ENCODE measurements at regions not wholly inside any gene's neighbourhood (a gene's known extent, or its start where the extent isn't known, plus 50 kb on each side); places are given as distances from the start of the nearest gene placed in this dataset.

DNA sequence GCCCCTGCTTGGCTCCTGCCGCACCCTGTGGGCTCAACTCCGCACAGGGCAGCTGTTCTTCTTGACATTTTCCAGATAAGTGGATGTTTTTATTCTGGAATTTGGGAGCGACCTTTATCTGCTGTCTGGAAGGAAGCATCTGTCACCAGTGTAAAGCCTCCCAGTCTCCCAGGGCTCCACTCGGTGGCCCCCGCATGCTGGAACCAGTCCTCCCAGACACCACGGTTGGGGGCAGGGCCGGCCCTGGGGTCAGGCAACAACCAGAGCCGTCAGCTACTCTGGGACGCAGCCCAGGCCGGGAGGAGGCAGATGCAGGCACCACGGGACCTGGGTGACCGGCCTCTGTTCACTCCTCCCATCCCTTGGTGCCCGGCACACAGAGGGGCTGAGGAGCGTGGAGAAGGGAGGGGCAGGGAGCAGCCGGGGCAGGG is 92.8 kb upstream of the ADAMTS2 start:
- peak; percentile 78 for DNase-seq
- H3K27me3 ChIP-seq (replicated peaks in 1 of 7): peaks cover 0 to 26% (median 0%) of the 10 kb centered on the region in 7 donors
- peaks cover 0 to 6% (median 4%) of the 10 kb centered on the region in 8 donors for H3K9me3 ChIP-seq
- 50 to 90% (median 57%) methylated on average over 3 to 15 of the region's 15 CpGs for WGBS, 5 donors
- peak overlapping the region in 6 of 8 donors; percentile 26 to 75 (median 69) for H3K27ac ChIP-seq
- TF ChIP-seq CTCF (IDR thresholded peaks at IDR 0.05 in 8 of 11, conservative IDR thresholded peaks at IDR 0.05 in 3 of 11) (no peak), POLR2AphosphoS5 (IDR thresholded peaks at IDR 0.05) (peak; percentile 68 to 84 (median 78))
- intact Hi-C loops (cut with DNase I; ENCODE audit: low total_unique reads): no loop called here
- H3K36me3 ChIP-seq: no peaks in the 10 kb centered on the region
- peaks cover 0 to 13% (median 4%) of the 10 kb centered on the region in 6 donors for H3K4me1 ChIP-seq
- no peak overlapping the region for H3K4me3 ChIP-seq

GRCh38 chr5:179437341-179438001 is 92.2 kb upstream of the ADAMTS2 start:
- Histone ChIP-seq H3K9me3 (peaks cover 0 to 11% (median 9%) of the 10 kb centered on the region in 8 donors), H3K27ac (peak overlapping the region in 4 of 8 donors; percentile 36 to 67 (median 48)), H3K4me1 (peaks cover 0 to 13% (median 4%) of the 10 kb centered on the region in 6 donors), H3K36me3 (no peaks in the 10 kb centered on the region), H3K27me3 (replicated peaks in 1 of 7) (peaks cover 0 to 26% (median 0%) of the 10 kb centered on the region in 7 donors), H3K4me3 (no peak overlapping the region)
- TF ChIP-seq CTCF (IDR thresholded peaks at IDR 0.05 in 8 of 11, conservative IDR thresholded peaks at IDR 0.05 in 3 of 11) (no peak), POLR2A (IDR thresholded peaks at IDR 0.05) (no peak), POLR2AphosphoS5 (IDR thresholded peaks at IDR 0.05) (no peak)
- intact Hi-C loops (cut with DNase I; ENCODE audit: low total_unique reads): no loop called here
- peak; percentile 72 for DNase-seq
- 76 to 86% (median 78%) methylated on average over 16 to 23 of the region's 23 CpGs for WGBS, 5 donors

DNA sequence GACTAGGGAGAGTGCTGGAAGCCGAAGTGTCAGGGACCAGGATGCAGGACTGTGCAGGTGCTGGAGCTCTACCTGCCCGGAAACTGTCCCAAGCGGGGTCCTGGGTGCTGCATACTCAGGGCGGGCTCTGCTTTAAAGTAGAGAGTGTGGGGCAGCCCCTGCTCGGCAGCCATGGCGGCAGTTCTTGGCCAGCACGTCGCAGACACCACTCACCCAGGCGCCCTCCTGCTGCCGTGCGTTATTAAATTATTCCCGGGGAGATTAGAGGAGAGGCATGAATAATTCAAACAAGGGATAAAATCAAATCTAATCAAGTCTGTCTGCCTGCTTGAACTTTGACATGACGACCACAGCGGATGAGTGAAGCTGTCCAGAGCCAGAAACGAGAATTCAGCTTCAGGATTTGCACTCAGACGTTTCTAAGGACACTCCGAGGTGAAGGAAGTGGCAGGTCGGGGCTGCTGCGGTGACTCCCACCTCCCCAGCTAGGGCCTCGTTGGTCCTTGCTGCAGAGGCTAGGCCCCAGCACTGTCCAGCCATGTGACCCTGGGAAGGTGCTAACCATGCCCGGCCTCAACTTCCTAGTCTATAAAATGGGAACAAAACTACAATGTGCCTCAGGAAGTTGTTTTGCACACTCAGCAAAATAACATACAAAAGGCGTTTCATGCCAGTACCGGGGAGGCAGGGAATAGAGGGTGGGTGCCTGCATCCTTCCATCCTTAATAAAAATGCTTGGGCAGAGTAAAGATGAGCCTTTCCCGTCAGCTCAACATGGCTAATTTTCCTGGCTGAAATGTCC is 91.3 kb upstream of the ADAMTS2 start:
- Histone ChIP-seq H3K27me3 (replicated peaks in 1 of 7) (peaks cover 0 to 26% (median 0%) of the 10 kb centered on the region in 7 donors), H3K4me3 (no peak overlapping the region), H3K4me1 (peaks cover 0 to 13% (median 4%) of the 10 kb centered on the region in 6 donors), H3K27ac (no peak overlapping the region), H3K36me3 (no peaks in the 10 kb centered on the region), H3K9me3 (peaks cover 0 to 17% (median 9%) of the 10 kb centered on the region in 8 donors)
- no peak for TF ChIP-seq CTCF (IDR thresholded peaks at IDR 0.05 in 8 of 11, conservative IDR thresholded peaks at IDR 0.05 in 3 of 11)
- no peak for TF ChIP-seq POLR2A (IDR thresholded peaks at IDR 0.05)
- no peak for TF ChIP-seq POLR2AphosphoS5 (IDR thresholded peaks at IDR 0.05)
- peak; percentile 59 for DNase-seq
- intact Hi-C loops (cut with DNase I; ENCODE audit: low total_unique reads): no loop called here
- WGBS, 5 donors: 76 to 85% (median 82%) methylated on average over 24 of the region's 24 CpGs

Data from spleen (tissue), 11 donors.